Spleen (tissue), 7 donors: ENCODE measurements at regions not wholly inside any gene's neighbourhood (a gene's known extent, or its start where the extent isn't known, plus 50 kb on each side); places are given as distances from the start of the nearest gene placed in this dataset.

Source experiments
- CTCF ChIP-seq, 11 experiments: fragments of 200-600 bp in 7 of 11; fragments of 450-650 bp in 4 of 11; sonication (generic) in 4 of 11; IDR thresholded peaks in 8 of 11; conservative IDR thresholded peaks in 3 of 11; 1 replicate in 7 of 11; 2 replicates in 4 of 11; pipeline versions ENCODE4 v1.4.0 to v1.8.0; 2016 to 2021; ENCODE audit warnings: antibody characterized with exemption in 11 of 11, inconsistent platforms in 4 of 11, mild to moderate bottlenecking in 1 of 11
- POLR2A ChIP-seq, 3 donors: fragments of 450-650 bp; IDR thresholded peaks; one replicate each; pipeline ENCODE4 v1.5.1; 2017; ENCODE audit warnings: antibody characterized with exemption in 3 of 3, mild to moderate bottlenecking in 1 of 3
- POLR2AphosphoS5 ChIP-seq, 3 donors: sonication (generic); formaldehyde crosslinking; IDR thresholded peaks; one replicate each; pipeline ENCODE4 v1.5.1; 2017; ENCODE audit warnings: antibody characterized with exemption in 3 of 3
- donor health status: DM: no; HTN: no; CAD: no; lungs with moderate emphysema.
- donor health status: DM: no; HTN: no; CAD: no.
- donor health status: DM: no; HTN: no; CAD: no.

GRCh38 chr4:155066871-155067270 is 141.6 kb upstream of the NPY2R start:
- TF ChIP-seq POLR2AphosphoS5 (IDR thresholded peaks at IDR 0.05) (no peak), CTCF (IDR thresholded peaks at IDR 0.05 in 8 of 11, conservative IDR thresholded peaks at IDR 0.05 in 3 of 11) (no peak), POLR2A (IDR thresholded peaks at IDR 0.05) (no peak)
